ENCODE measurements at regions not wholly inside any gene's neighbourhood (a gene's known extent, or its start where the extent isn't known, plus 50 kb on each side); places are given as distances from the start of the nearest gene placed in this dataset.

- DNase-seq (ENCODE audit: low read depth) = no peak
These were observed 354.4 kb upstream of the DACH1 start for GRCh38 chr13:72221276-72221962.

GRCh38 chr13:72218966-72219365, 352.0 kb upstream of the DACH1 start:
- no peak for DNase-seq (ENCODE audit: low read depth)

- DNase-seq (ENCODE audit: low read depth) = no peak
These were observed 350.1 kb upstream of the DACH1 start for GRCh38 chr13:72217142-72217541.

- no peak for DNase-seq (ENCODE audit: low read depth)
These were observed 341.2 kb upstream of the DACH1 start for GRCh38 chr13:72208112-72208645.

GRCh38 chr13:72205773-72206172, 338.8 kb upstream of the DACH1 start:
- DNase-seq (ENCODE audit: low read depth) = no peak

- DNase-seq (ENCODE audit: low read depth) = no peak
These were observed 337.3 kb upstream of the DACH1 start for GRCh38 chr13:72204291-72204690.

- DNase-seq (ENCODE audit: low read depth) = no peak
These were observed 334.7 kb upstream of the DACH1 start for GRCh38 chr13:72201726-72202125.

GRCh38 chr13:72199640-72200039, 332.6 kb upstream of the DACH1 start:
- no peak for DNase-seq (ENCODE audit: low read depth)

GRCh38 chr13:72198967-72199560, 332.1 kb upstream of the DACH1 start:
- DNase-seq (ENCODE audit: low read depth) = no peak

GRCh38 chr13:72198042-72198441, 331.0 kb upstream of the DACH1 start:
- no peak for DNase-seq (ENCODE audit: low read depth)

GRCh38 chr13:72195044-72195704, 328.2 kb upstream of the DACH1 start:
- DNase-seq (ENCODE audit: low read depth) = no peak

- no peak for DNase-seq (ENCODE audit: low read depth)
These were observed 327.5 kb upstream of the DACH1 start for GRCh38 chr13:72194523-72194922.

- DNase-seq (ENCODE audit: low read depth) = no peak
These were observed 319.9 kb upstream of the DACH1 start for GRCh38 chr13:72186730-72187422.

GRCh38 chr13:72185776-72186175, 318.8 kb upstream of the DACH1 start:
- DNase-seq (ENCODE audit: low read depth) = no peak

GRCh38 chr13:72181661-72182060, 314.7 kb upstream of the DACH1 start:
- DNase-seq (ENCODE audit: low read depth) = no peak

- no peak for DNase-seq (ENCODE audit: low read depth)
These were observed 313.4 kb upstream of the DACH1 start for GRCh38 chr13:72180253-72180952.

- no peak for DNase-seq (ENCODE audit: low read depth)
These were observed 307.5 kb upstream of the DACH1 start for GRCh38 chr13:72174549-72174948.

GRCh38 chr13:72170571-72170970, 303.6 kb upstream of the DACH1 start:
- DNase-seq (ENCODE audit: low read depth) = no peak

- no peak for DNase-seq (ENCODE audit: low read depth)
These were observed 301.3 kb upstream of the DACH1 start for GRCh38 chr13:72168126-72168855.

- no peak for DNase-seq (ENCODE audit: low read depth)
These were observed 299.2 kb upstream of the DACH1 start for GRCh38 chr13:72166102-72166650.

GRCh38 chr13:72165276-72165675, 298.3 kb upstream of the DACH1 start:
- no peak for DNase-seq (ENCODE audit: low read depth)
